PC-3 (cell line): ENCODE measurements at regions not wholly inside any gene's neighbourhood (a gene's known extent, or its start where the extent isn't known, plus 50 kb on each side); places are given as distances from the start of the nearest gene placed in this dataset.

ENCODE experiments used
- ATAC-seq: fragments of 200-7000 bp; cut with Tn5 transposase; 2 replicates; pipeline ENCODE4 v1.9.1; 2020; ENCODE audit warnings: mild to moderate bottlenecking, moderate library complexity
- BruUV-seq: library from RNA; stranded (reverse); fragments of 400-500 nt; replicated peaks from 2 replicates; lab custom pipeline; 2021; lab: Mats Ljungman, UMichigan
- CTCF ChIA-PET: fragments of 300-600 bp; sonication (Branson Sonifier 250); formaldehyde crosslinking; loops from one replicate; lab custom pipeline; 2022; ENCODE audit warnings: antibody characterized with exemption; lab: Charles Lee
- POLR2A ChIA-PET: fragments of 300-600 bp; sonication (Branson Sonifier 250); formaldehyde crosslinking; loops from one replicate; lab custom pipeline; 2022; ENCODE audit warnings: antibody characterized with exemption; ENCODE audit not compliant: unreplicated experiment; lab: Charles Lee
- DNase-seq: peaks from one replicate; pipeline ENCODE4 v3.0.0-alpha.2; 2015
- H2AFZ ChIP-seq: fragments of 300-600 bp; sonication (generic); 2 replicates; pipeline ENCODE4 v1.6.0; 2016; ENCODE audit warnings: antibody characterized with exemption, low read length
- H3F3A ChIP-seq: fragments of 300-600 bp; sonication (generic); one replicate; pipeline ENCODE4 v1.6.0; 2017; ENCODE audit warnings: antibody characterized with exemption, low read length, control low read depth, mild to moderate bottlenecking; ENCODE audit not compliant: unreplicated experiment
- H3K27ac ChIP-seq: fragments of 300-600 bp; sonication (generic); 2 replicates; pipeline ENCODE4 v1.5.1; 2016; ENCODE audit warnings: mild to moderate bottlenecking, low read length
- H3K27me3 ChIP-seq: fragments of 300-600 bp; sonication (generic); 2 replicates; pipeline ENCODE4 v1.6.1; 2016; ENCODE audit warnings: low read length, mixed read lengths
- H3K36me3 ChIP-seq: fragments of 300-600 bp; sonication (generic); 2 replicates; pipeline ENCODE4 v1.6.1; 2016; ENCODE audit warnings: low read depth, mixed run types, low read length, mixed read lengths
- H3K4me1 ChIP-seq: fragments of 300-600 bp; sonication (generic); 2 replicates; pipeline ENCODE4 v1.5.1; 2016; ENCODE audit warnings: low read length; ENCODE audit not compliant: insufficient read depth
- H3K4me2 ChIP-seq: fragments of 300-600 bp; sonication (generic); 2 replicates; pipeline ENCODE4 v1.6.0; 2016; ENCODE audit warnings: low read length
- H3K4me3 ChIP-seq: fragments of 300-600 bp; sonication (generic); 2 replicates; pipeline ENCODE4 v1.5.1; 2016; ENCODE audit warnings: mild to moderate bottlenecking, low read length, mixed read lengths
- H3K79me2 ChIP-seq: fragments of 300-600 bp; sonication (generic); 2 replicates; pipeline ENCODE4 v1.6.1; 2017; ENCODE audit warnings: low read length, mixed read lengths
- H3K9ac ChIP-seq: fragments of 300-600 bp; sonication (generic); 2 replicates; pipeline ENCODE4 v1.6.0; 2016; ENCODE audit warnings: mild to moderate bottlenecking, low read length
- H3K9me2 ChIP-seq: fragments of 300-600 bp; sonication (generic); replicated peaks from 2 replicates; pipeline ENCODE4 v1.6.1; 2016; ENCODE audit warnings: mixed run types, low read length, mixed read lengths
- H3K9me3 ChIP-seq: fragments of 300-600 bp; sonication (generic); 2 replicates; pipeline ENCODE4 v1.6.1; 2016; ENCODE audit warnings: low read length, mixed read lengths
- H4K20me1 ChIP-seq: fragments of 300-600 bp; sonication (generic); 2 replicates; pipeline ENCODE4 v1.6.1; 2016; ENCODE audit warnings: low read length, mixed read lengths
- EZH2 ChIP-seq: fragments of 300-600 bp; sonication (generic); IDR thresholded peaks from one replicate; pipeline ENCODE4 v1.6.1; 2017; ENCODE audit warnings: antibody characterized with exemption, mild to moderate bottlenecking, low read length; ENCODE audit not compliant: unreplicated experiment
- EZH2phosphoT487 ChIP-seq: fragments of 300-600 bp; sonication (generic); IDR thresholded peaks from 2 replicates; pipeline ENCODE4 v1.6.1; 2018; ENCODE audit warnings: mild to moderate bottlenecking, antibody characterized with exemption, low read length, borderline replicate concordance
- intact Hi-C: fragments of 100-400 bp; cut with micrococcal nuclease; formaldehyde crosslinking; loops from 2 replicates; pipeline ENCODE4 v1.9.0; 2023
- TF ChIP-seq, protein P1 (sequence below): fragments of 300-600 bp; sonication (generic); conservative IDR thresholded peaks from 2 replicates; pipeline ENCODE4 v1.5.1; 2017; ENCODE audit warnings: antibody characterized with exemption, low read depth, mild to moderate bottlenecking, low read length

DNA sequence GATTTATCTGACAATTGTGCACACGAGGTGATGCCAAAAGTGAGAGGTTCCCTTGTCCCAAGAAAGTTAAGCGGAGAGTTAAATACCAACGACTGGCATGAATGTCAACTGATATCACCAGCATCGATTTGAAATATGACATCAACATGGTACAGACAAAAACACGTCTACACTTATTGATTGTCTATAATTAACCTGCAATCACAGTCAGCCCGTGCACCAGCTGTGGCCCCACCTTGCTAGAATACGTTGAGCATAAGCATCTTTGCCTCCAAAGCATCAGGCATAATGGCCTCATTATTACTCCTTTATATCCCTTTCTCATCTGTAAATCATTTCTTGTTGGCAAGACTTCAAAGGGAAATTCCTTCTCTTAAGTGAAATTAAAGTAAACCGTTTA lies 625.4 kb downstream of the IRX1 start:
- CTCF ChIA-PET: no interaction called here
- H4K20me1 ChIP-seq: no peaks in the 10 kb centered on the region
- POLR2A ChIA-PET: no interaction called here
- H3K9ac ChIP-seq: no peak overlapping the region
- DNase-seq: no peak
- no peaks in the 10 kb centered on the region for H3K9me2 ChIP-seq
- H3K4me1 ChIP-seq: no peaks in the 10 kb centered on the region
- no peaks in the 10 kb centered on the region for H3K27me3 ChIP-seq
- H3K9me3 ChIP-seq: 0 out of 2 replicates have a peak, but pooled peaks cover 6% of the 10 kb centered on the region
- TF ChIP-seq, protein P1, sequence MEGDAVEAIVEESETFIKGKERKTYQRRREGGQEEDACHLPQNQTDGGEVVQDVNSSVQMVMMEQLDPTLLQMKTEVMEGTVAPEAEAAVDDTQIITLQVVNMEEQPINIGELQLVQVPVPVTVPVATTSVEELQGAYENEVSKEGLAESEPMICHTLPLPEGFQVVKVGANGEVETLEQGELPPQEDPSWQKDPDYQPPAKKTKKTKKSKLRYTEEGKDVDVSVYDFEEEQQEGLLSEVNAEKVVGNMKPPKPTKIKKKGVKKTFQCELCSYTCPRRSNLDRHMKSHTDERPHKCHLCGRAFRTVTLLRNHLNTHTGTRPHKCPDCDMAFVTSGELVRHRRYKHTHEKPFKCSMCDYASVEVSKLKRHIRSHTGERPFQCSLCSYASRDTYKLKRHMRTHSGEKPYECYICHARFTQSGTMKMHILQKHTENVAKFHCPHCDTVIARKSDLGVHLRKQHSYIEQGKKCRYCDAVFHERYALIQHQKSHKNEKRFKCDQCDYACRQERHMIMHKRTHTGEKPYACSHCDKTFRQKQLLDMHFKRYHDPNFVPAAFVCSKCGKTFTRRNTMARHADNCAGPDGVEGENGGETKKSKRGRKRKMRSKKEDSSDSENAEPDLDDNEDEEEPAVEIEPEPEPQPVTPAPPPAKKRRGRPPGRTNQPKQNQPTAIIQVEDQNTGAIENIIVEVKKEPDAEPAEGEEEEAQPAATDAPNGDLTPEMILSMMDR: no peak
- TF ChIP-seq EZH2phosphoT487 (no peak), EZH2 (no peak)
- H2AFZ ChIP-seq: no peak overlapping the region
- H3K27ac ChIP-seq: no peak overlapping the region
- no peaks in the 10 kb centered on the region for H3F3A ChIP-seq
- no peak overlapping the region for H3K4me2 ChIP-seq
- no peaks in the 10 kb centered on the region for H3K36me3 ChIP-seq
- no TSS peak for BruUV-seq
- H3K4me3 ChIP-seq: no peak overlapping the region
- no peaks in the 10 kb centered on the region for H3K79me2 ChIP-seq
- intact Hi-C loops: no loop called here
- ATAC-seq: no peak

DNA sequence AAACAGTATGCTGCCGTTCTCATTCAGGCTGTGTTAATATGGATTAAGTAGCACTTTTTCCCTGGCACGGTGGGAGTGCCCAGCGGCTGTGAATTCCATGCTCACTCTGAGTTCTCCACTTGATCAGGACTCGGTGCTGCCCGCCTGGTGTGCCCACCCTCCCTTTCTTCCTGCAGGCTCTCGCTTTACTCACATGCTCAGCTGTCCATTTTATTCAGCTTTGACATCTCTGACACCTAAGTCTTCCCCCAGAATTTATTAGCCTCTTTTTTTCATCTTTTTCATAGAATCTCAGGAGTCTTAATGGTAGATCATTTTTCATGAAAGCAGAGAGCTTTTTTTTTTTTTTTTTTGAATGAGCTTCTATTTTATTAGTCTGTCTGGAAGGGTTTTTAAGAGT lies 626.5 kb downstream of the IRX1 start:
- Histone ChIP-seq H3K79me2 (no peaks in the 10 kb centered on the region), H3K4me1 (no peaks in the 10 kb centered on the region), H3K27ac (no peak overlapping the region), H4K20me1 (no peaks in the 10 kb centered on the region), H3K36me3 (no peaks in the 10 kb centered on the region), H3K9me3 (0 out of 2 replicates have a peak, but pooled peaks cover 5% of the 10 kb centered on the region), H2AFZ (no peak overlapping the region), H3K4me2 (no peak overlapping the region), H3K27me3 (no peaks in the 10 kb centered on the region), H3K9ac (no peak overlapping the region), H3K9me2 (no peaks in the 10 kb centered on the region), H3F3A (no peaks in the 10 kb centered on the region), H3K4me3 (no peak overlapping the region)
- TF ChIP-seq EZH2: no peak
- no peak for TF ChIP-seq EZH2phosphoT487
- TF ChIP-seq, protein P1: no peak
- ATAC-seq (no peak), DNase-seq (no peak)
- CTCF ChIA-PET: no interaction called here
- intact Hi-C loops: no loop called here
- no TSS peak for BruUV-seq
- POLR2A ChIA-PET: no interaction called here

DNA sequence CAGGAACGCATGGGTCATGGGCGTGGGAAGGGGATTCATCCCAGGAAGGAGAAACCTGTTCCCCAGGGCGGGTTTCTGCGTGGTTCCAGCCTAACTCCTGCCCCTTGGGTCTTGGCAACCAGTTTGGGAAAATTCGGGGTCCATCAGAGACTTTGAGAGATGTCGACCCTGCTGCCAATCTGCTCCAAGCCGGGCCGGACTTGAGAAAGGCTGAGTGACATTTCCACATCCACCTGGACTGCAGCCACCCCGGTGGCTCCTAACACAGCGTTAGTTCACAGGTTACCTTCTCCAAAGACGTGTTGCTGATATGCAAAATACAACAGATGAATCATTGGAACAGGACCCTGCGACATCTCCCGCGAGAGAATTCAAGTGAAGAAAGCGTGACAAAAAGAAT lies 627.2 kb downstream of the IRX1 start:
- no peaks in the 10 kb centered on the region for H3K4me1 ChIP-seq
- H3F3A ChIP-seq: no peaks in the 10 kb centered on the region
- no peaks in the 10 kb centered on the region for H3K9me2 ChIP-seq
- no peak overlapping the region for H3K27ac ChIP-seq
- ATAC-seq (no peak), DNase-seq (no peak)
- no TSS peak for BruUV-seq
- H3K9me3 ChIP-seq: no peaks in the 10 kb centered on the region
- POLR2A ChIA-PET: no interaction called here
- no peak overlapping the region for H3K4me2 ChIP-seq
- H3K27me3 ChIP-seq: no peaks in the 10 kb centered on the region
- CTCF ChIA-PET: no interaction called here
- H2AFZ ChIP-seq: no peak overlapping the region
- H3K4me3 ChIP-seq: no peak overlapping the region
- intact Hi-C loops: no loop called here
- H3K36me3 ChIP-seq: no peaks in the 10 kb centered on the region
- H4K20me1 ChIP-seq: no peaks in the 10 kb centered on the region
- TF ChIP-seq EZH2phosphoT487: no peak
- TF ChIP-seq, protein P1: no peak
- no peak overlapping the region for H3K9ac ChIP-seq
- no peaks in the 10 kb centered on the region for H3K79me2 ChIP-seq
